ENCODE measurements at regions not wholly inside any gene's neighbourhood (a gene's known extent, or its start where the extent isn't known, plus 50 kb on each side); places are given as distances from the start of the nearest gene placed in this dataset.
A peak's percentile ranks its signal among the peaks of the same experiment; 100 is the strongest.

DNA sequence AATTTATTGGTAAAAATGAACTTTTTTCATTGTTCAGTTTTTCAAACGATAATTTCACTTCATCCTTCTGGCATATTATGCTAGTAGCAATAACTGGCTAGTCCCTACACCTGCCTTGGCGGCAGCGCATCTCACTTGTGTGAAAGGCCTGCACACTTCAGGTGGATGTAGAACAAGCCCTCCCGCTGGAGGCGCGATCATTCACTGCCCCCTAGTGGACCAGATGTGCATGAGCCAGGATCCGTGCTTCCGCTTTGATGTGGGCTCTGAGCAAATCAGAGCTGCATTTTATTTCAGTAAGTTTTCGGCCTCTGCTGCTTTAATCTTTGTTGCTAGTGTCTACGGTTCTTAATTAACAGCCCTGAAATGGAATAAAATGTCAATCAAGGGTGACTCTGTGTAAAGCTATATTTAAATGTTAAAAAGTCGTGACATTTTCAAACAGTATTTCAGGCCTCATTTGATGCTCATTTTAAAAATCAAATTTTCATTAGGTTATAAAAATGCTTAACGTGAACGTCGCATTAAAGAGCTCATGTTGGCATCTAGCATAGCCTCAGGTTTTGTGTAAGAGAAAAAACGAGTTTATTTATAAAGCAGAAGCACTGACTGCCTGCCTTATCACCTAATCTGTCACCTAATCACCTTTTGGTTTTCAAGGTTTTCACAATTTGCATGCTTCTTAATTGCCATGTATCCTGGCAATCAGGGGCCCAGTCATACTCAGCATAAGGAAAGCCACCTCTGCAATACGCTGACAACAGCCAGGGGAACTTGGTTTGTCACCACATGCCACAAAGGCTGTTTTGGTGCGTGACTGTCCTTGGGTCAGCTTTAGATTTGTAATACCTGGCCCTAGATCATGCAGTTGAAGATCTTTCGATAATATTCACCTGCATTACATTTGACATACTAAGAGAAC is 112.2 kb downstream of the TEX26 start:
- peak; percentile 57 to 84 for DNase-seq (ENCODE audit: low read depth in 1 of 2, low spot score in 1 of 2)
- no peak overlapping the region for H3K4me3 ChIP-seq (replicated peaks; ENCODE audit: insufficient read depth, low read length)
- no peak overlapping the region for H3K27ac ChIP-seq (replicated peaks)
- TF ChIP-seq, protein P1, sequence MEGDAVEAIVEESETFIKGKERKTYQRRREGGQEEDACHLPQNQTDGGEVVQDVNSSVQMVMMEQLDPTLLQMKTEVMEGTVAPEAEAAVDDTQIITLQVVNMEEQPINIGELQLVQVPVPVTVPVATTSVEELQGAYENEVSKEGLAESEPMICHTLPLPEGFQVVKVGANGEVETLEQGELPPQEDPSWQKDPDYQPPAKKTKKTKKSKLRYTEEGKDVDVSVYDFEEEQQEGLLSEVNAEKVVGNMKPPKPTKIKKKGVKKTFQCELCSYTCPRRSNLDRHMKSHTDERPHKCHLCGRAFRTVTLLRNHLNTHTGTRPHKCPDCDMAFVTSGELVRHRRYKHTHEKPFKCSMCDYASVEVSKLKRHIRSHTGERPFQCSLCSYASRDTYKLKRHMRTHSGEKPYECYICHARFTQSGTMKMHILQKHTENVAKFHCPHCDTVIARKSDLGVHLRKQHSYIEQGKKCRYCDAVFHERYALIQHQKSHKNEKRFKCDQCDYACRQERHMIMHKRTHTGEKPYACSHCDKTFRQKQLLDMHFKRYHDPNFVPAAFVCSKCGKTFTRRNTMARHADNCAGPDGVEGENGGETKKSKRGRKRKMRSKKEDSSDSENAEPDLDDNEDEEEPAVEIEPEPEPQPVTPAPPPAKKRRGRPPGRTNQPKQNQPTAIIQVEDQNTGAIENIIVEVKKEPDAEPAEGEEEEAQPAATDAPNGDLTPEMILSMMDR (IDR thresholded peaks at IDR 0.05; ENCODE audit: insufficient read depth, low read length) = peak; percentile 89
- no peak for TF ChIP-seq GABPA (IDR thresholded peaks at IDR 0.05; ENCODE audit: low read depth)
- peaks cover 23% of the 10 kb centered on the region for H3K27me3 ChIP-seq (ENCODE audit: insufficient read depth, poor library complexity, severe bottlenecking)

DNA sequence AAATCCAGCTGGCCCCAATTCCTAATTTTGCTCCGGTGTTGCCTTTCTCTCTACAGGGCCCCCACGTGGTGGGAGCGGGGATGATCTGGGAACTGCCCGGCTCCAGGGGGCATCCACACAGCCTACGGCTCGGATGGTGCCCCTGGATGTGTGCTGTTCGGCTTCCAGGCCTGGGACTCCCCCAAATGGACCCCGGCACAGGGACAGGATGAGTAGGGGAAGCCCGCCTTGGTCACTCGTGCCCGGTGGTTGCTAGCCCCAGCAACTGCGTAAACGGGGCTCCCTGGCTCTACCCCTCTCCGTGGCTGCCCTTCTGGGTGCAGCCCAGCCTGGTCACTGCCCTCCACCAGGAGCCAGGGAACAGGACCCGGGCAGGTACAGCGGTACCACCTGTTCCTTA is 111.5 kb downstream of the TEX26 start:
- TF ChIP-seq, protein P1 (IDR thresholded peaks at IDR 0.05; ENCODE audit: insufficient read depth, low read length) = no peak
- no peak for TF ChIP-seq SPI1 (IDR thresholded peaks at IDR 0.05; ENCODE audit: borderline replicate concordance, low read depth)
- TF ChIP-seq GABPA (IDR thresholded peaks at IDR 0.05; ENCODE audit: low read depth) = no peak
- TF ChIP-seq POLR2AphosphoS5 (IDR thresholded peaks at IDR 0.05; ENCODE audit: low read depth) = no peak
- TF ChIP-seq, protein P2, sequence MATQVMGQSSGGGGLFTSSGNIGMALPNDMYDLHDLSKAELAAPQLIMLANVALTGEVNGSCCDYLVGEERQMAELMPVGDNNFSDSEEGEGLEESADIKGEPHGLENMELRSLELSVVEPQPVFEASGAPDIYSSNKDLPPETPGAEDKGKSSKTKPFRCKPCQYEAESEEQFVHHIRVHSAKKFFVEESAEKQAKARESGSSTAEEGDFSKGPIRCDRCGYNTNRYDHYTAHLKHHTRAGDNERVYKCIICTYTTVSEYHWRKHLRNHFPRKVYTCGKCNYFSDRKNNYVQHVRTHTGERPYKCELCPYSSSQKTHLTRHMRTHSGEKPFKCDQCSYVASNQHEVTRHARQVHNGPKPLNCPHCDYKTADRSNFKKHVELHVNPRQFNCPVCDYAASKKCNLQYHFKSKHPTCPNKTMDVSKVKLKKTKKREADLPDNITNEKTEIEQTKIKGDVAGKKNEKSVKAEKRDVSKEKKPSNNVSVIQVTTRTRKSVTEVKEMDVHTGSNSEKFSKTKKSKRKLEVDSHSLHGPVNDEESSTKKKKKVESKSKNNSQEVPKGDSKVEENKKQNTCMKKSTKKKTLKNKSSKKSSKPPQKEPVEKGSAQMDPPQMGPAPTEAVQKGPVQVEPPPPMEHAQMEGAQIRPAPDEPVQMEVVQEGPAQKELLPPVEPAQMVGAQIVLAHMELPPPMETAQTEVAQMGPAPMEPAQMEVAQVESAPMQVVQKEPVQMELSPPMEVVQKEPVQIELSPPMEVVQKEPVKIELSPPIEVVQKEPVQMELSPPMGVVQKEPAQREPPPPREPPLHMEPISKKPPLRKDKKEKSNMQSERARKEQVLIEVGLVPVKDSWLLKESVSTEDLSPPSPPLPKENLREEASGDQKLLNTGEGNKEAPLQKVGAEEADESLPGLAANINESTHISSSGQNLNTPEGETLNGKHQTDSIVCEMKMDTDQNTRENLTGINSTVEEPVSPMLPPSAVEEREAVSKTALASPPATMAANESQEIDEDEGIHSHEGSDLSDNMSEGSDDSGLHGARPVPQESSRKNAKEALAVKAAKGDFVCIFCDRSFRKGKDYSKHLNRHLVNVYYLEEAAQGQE (IDR thresholded peaks at IDR 0.05; ENCODE audit: insufficient replicate concordance, low read depth) = no peak
- DNase-seq (ENCODE audit: low read depth in 1 of 2, low spot score in 1 of 2) = no peak
- no peak overlapping the region for H3K27ac ChIP-seq (replicated peaks)
- peaks cover 23% of the 10 kb centered on the region for H3K27me3 ChIP-seq (ENCODE audit: insufficient read depth, poor library complexity, severe bottlenecking)
- no peak overlapping the region for H3K4me3 ChIP-seq (replicated peaks; ENCODE audit: insufficient read depth, low read length)

DNA sequence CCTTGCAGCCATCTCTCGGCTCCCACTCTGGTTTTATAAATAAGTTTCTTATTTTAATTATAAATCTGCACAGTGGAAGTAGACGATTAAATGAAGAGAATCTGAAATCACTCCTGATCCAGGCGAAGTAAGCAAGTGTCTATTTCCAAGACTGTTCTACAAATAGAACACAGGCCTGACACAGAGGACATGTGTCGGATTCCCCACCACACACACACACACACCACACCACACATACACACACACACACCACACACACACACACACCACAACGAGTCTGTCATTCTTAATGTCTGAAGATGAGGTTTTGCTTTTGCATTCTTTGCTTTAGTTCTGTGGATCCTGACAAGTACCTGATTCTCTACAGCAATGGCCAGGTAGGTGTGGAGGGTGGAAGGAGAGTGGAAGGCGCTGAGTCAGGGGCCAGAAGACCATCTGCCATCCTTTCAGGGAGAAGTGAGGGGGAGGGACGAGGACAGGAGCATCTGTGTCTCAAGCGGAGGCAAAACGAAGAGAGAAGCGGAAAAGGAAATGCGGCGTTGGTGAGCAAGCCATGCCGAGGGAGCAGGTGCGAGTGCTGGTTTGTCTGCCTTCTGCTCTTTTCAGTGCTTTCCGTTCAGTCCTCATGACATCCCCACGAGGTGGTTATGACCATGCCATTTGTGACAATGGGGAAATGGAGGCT is 110.2 kb downstream of the TEX26 start:
- peak in 1 of 2 experiments; percentile 31 for DNase-seq (ENCODE audit: low read depth in 1 of 2, low spot score in 1 of 2)
- Histone ChIP-seq H3K4me3 (replicated peaks; ENCODE audit: insufficient read depth, low read length) (no peak overlapping the region), H3K27ac (replicated peaks) (no peak overlapping the region), H3K27me3 (ENCODE audit: insufficient read depth, poor library complexity, severe bottlenecking) (peaks cover 23% of the 10 kb centered on the region)
- TF ChIP-seq POLR2AphosphoS5 (IDR thresholded peaks at IDR 0.05; ENCODE audit: low read depth) = 0 out of 2 replicates have a peak, but pooled peaks have one; percentile 17
- TF ChIP-seq, protein P2 (IDR thresholded peaks at IDR 0.05; ENCODE audit: insufficient replicate concordance, low read depth) = no peak

DNA sequence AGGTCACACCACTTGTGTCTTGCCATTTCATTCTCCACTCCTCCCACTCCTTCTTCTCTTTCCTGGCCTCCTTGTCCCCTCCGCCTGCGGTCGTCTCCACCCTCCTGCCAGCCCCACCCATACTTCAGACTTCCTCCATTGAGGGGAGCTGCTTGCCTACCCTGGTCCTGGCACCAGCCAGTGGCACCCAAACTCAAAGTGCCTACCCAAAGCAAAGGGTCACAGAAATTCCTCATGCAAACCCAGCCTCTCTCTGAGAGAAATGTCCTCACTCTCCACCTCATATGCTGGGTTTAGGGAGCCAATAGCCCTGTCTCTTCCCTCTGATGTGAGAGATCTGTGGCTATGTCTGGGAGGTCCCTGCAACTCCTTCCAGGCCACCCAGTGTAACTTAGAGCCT is 109.6 kb downstream of the TEX26 start:
- peaks cover 23% of the 10 kb centered on the region for H3K27me3 ChIP-seq (ENCODE audit: insufficient read depth, poor library complexity, severe bottlenecking)
- TF ChIP-seq, protein P2 (IDR thresholded peaks at IDR 0.05; ENCODE audit: insufficient replicate concordance, low read depth) = no peak
- TF ChIP-seq POLR2AphosphoS5 (IDR thresholded peaks at IDR 0.05; ENCODE audit: low read depth) = no peak
- H3K4me3 ChIP-seq (replicated peaks; ENCODE audit: insufficient read depth, low read length) = no peak overlapping the region
- DNase-seq (ENCODE audit: low read depth in 1 of 2, low spot score in 1 of 2) = no peak
- no peak overlapping the region for H3K27ac ChIP-seq (replicated peaks)
